GM21423 (cell line): ENCODE measurements at regions not wholly inside any gene's neighbourhood (a gene's known extent, or its start where the extent isn't known, plus 50 kb on each side); places are given as distances from the start of the nearest gene placed in this dataset.

Source experiments
- ATAC-seq: cut with Tn5 transposase; IDR thresholded peaks from one replicate; pipeline ENCODE4 v1.9.1; 2021; ENCODE audit warnings: mild to moderate bottlenecking, moderate library complexity; ENCODE audit not compliant: unreplicated experiment

- ATAC-seq = no peak
Observed at GRCh38 chr13:22263185-22263584, 592.3 kb downstream of the FGF9 start.

GRCh38 chr13:22265563-22265962 is 594.7 kb downstream of the FGF9 start:
- ATAC-seq = no peak

- ATAC-seq = no peak
Observed at GRCh38 chr13:22270881-22271280, 600.0 kb downstream of the FGF9 start.

GRCh38 chr13:22271903-22272302 is 601.0 kb downstream of the FGF9 start:
- no peak for ATAC-seq

- ATAC-seq = no peak
Observed at GRCh38 chr13:22275393-22275792, 604.5 kb downstream of the FGF9 start.

GRCh38 chr13:22276616-22277015 is 605.7 kb downstream of the FGF9 start:
- ATAC-seq = no peak

GRCh38 chr13:22278336-22278929 is 607.6 kb downstream of the FGF9 start:
- ATAC-seq = peak; percentile 65

- no peak for ATAC-seq
Observed at GRCh38 chr13:22285867-22286266, 615.0 kb downstream of the FGF9 start.

GRCh38 chr13:22286338-22286737 is 615.5 kb downstream of the FGF9 start:
- ATAC-seq = no peak

- no peak for ATAC-seq
Observed at GRCh38 chr13:22287343-22287920, 616.6 kb downstream of the FGF9 start.

GRCh38 chr13:22288496-22288895 is 617.6 kb downstream of the FGF9 start:
- no peak for ATAC-seq

- no peak for ATAC-seq
Observed at GRCh38 chr13:22289711-22290110, 618.8 kb downstream of the FGF9 start.

GRCh38 chr13:22298530-22298929 is 627.7 kb downstream of the FGF9 start:
- ATAC-seq = no peak

- ATAC-seq = no peak
Observed at GRCh38 chr13:22311734-22312404, 641.0 kb downstream of the FGF9 start.

GRCh38 chr13:22312405-22312803 is 641.5 kb downstream of the FGF9 start:
- no peak for ATAC-seq

- no peak for ATAC-seq
Observed at GRCh38 chr13:22316494-22317025, 645.7 kb downstream of the FGF9 start.

- no peak for ATAC-seq
Observed at GRCh38 chr13:22320991-22321390, 650.1 kb downstream of the FGF9 start.

GRCh38 chr13:22325761-22326160 is 654.9 kb downstream of the FGF9 start:
- no peak for ATAC-seq

GRCh38 chr13:22332416-22332815 is 661.5 kb downstream of the FGF9 start:
- no peak for ATAC-seq

- no peak for ATAC-seq
Observed at GRCh38 chr13:22336460-22336859, 665.6 kb downstream of the FGF9 start.

GRCh38 chr13:22357132-22357531 is 686.3 kb downstream of the FGF9 start:
- no peak for ATAC-seq

- ATAC-seq = no peak
Observed at GRCh38 chr13:22369090-22369489, 698.2 kb downstream of the FGF9 start.
